ENCODE measurements at regions not wholly inside any gene's neighbourhood (a gene's known extent, or its start where the extent isn't known, plus 50 kb on each side); places are given as distances from the start of the nearest gene placed in this dataset.

GRCh38 chr10:21138769-21139340, 241.7 kb upstream of the NEBL start:
- no peak overlapping the region for H3K4me3 Mint-ChIP-seq (ENCODE audit: unreplicated experiment)
- TF ChIP-seq, protein P1, sequence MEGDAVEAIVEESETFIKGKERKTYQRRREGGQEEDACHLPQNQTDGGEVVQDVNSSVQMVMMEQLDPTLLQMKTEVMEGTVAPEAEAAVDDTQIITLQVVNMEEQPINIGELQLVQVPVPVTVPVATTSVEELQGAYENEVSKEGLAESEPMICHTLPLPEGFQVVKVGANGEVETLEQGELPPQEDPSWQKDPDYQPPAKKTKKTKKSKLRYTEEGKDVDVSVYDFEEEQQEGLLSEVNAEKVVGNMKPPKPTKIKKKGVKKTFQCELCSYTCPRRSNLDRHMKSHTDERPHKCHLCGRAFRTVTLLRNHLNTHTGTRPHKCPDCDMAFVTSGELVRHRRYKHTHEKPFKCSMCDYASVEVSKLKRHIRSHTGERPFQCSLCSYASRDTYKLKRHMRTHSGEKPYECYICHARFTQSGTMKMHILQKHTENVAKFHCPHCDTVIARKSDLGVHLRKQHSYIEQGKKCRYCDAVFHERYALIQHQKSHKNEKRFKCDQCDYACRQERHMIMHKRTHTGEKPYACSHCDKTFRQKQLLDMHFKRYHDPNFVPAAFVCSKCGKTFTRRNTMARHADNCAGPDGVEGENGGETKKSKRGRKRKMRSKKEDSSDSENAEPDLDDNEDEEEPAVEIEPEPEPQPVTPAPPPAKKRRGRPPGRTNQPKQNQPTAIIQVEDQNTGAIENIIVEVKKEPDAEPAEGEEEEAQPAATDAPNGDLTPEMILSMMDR (IDR thresholded peaks at IDR 0.05; ENCODE audit: partially characterized antibody, unreplicated experiment): no peak
- H3K9me3 Mint-ChIP-seq (ENCODE audit: unreplicated experiment): no peaks in the 10 kb centered on the region
- DNase-seq: no peak
- no peaks in the 10 kb centered on the region for H3K4me1 Mint-ChIP-seq (ENCODE audit: low read depth, unreplicated experiment)
- no peaks in the 10 kb centered on the region for H3K36me3 Mint-ChIP-seq (ENCODE audit: unreplicated experiment)
- H3K27me3 Mint-ChIP-seq (ENCODE audit: unreplicated experiment): no peaks in the 10 kb centered on the region
- no peak overlapping the region for H3K27ac Mint-ChIP-seq (ENCODE audit: unreplicated experiment)

GRCh38 chr10:21135023-21135931, 238.2 kb upstream of the NEBL start:
- TF ChIP-seq, protein P1 (IDR thresholded peaks at IDR 0.05; ENCODE audit: partially characterized antibody, unreplicated experiment): no peak
- no peaks in the 10 kb centered on the region for H3K4me1 Mint-ChIP-seq (ENCODE audit: low read depth, unreplicated experiment)
- no peak overlapping the region for H3K27ac Mint-ChIP-seq (ENCODE audit: unreplicated experiment)
- H3K27me3 Mint-ChIP-seq (ENCODE audit: unreplicated experiment): no peaks in the 10 kb centered on the region
- H3K9me3 Mint-ChIP-seq (ENCODE audit: unreplicated experiment): no peaks in the 10 kb centered on the region
- no peak for DNase-seq
- no peaks in the 10 kb centered on the region for H3K36me3 Mint-ChIP-seq (ENCODE audit: unreplicated experiment)
- H3K4me3 Mint-ChIP-seq (ENCODE audit: unreplicated experiment): no peak overlapping the region

GRCh38 chr10:21134645-21135022, 237.5 kb upstream of the NEBL start:
- Mint-ChIP-seq H3K9me3 (ENCODE audit: unreplicated experiment) (no peaks in the 10 kb centered on the region), H3K4me3 (ENCODE audit: unreplicated experiment) (no peak overlapping the region), H3K27ac (ENCODE audit: unreplicated experiment) (no peak overlapping the region), H3K36me3 (ENCODE audit: unreplicated experiment) (no peaks in the 10 kb centered on the region), H3K4me1 (ENCODE audit: low read depth, unreplicated experiment) (no peaks in the 10 kb centered on the region), H3K27me3 (ENCODE audit: unreplicated experiment) (no peaks in the 10 kb centered on the region)
- TF ChIP-seq, protein P1 (IDR thresholded peaks at IDR 0.05; ENCODE audit: partially characterized antibody, unreplicated experiment): no peak
- DNase-seq: no peak

DNA sequence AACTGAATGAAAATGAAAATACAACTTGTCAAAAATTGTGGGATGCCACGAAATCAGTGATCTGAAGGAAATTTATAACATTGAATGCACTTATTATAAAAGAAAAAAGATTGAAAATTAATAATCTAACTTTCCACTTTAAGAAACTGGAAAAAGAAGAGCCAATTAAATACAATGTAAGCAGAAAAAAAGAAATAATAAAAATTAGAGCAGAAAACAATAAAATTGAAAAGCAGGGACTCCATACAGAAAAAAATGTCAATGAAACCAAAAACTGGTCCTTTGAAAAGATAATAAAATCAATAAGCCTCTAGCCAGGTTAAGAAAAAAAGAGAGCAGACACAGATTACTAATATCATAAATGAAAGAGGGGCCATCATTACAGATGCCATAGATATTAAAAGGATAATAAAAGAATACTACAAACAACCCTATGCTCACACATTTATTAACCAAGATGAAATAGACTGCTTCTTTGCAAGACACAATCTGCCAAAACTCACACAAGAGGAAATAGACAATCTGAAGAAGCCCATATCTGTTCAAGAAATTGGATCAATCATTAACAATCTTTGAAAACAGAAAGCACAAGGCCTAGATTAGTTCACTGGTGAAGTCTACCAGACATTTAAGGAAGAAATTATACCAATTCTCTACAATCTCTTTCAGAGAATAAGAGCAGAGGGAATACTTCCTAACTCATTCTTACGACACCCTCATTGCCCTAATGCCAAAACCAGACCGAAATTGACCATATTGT, 233.8 kb upstream of the NEBL start:
- Mint-ChIP-seq H3K36me3 (ENCODE audit: unreplicated experiment) (no peaks in the 10 kb centered on the region), H3K4me3 (ENCODE audit: unreplicated experiment) (no peak overlapping the region), H3K4me1 (ENCODE audit: low read depth, unreplicated experiment) (no peaks in the 10 kb centered on the region), H3K27ac (ENCODE audit: unreplicated experiment) (no peak overlapping the region), H3K27me3 (ENCODE audit: unreplicated experiment) (no peaks in the 10 kb centered on the region), H3K9me3 (ENCODE audit: unreplicated experiment) (no peaks in the 10 kb centered on the region)
- TF ChIP-seq, protein P1 (IDR thresholded peaks at IDR 0.05; ENCODE audit: partially characterized antibody, unreplicated experiment): no peak
- DNase-seq: no peak
